GM21526 (cell line): ENCODE measurements at regions not wholly inside any gene's neighbourhood (a gene's known extent, or its start where the extent isn't known, plus 50 kb on each side); places are given as distances from the start of the nearest gene placed in this dataset.
A peak's percentile ranks its signal among the peaks of the same experiment; 100 is the strongest.

Experiments
- ATAC-seq: cut with Tn5 transposase; IDR thresholded peaks from one replicate; pipeline ENCODE4 v1.9.1; 2021; ENCODE audit warnings: moderate library complexity; ENCODE audit not compliant: unreplicated experiment, low FRiP score

GRCh38 chr1:173128742-173129141, 78.0 kb upstream of the TNFSF18 start:
- no peak for ATAC-seq

GRCh38 chr1:173127369-173128307, 76.9 kb upstream of the TNFSF18 start:
- no peak for ATAC-seq

GRCh38 chr1:173126421-173126820, 75.7 kb upstream of the TNFSF18 start:
- no peak for ATAC-seq

GRCh38 chr1:173122958-173123852, 72.5 kb upstream of the TNFSF18 start:
- ATAC-seq, result no peak

GRCh38 chr1:173122344-173122935, 71.7 kb upstream of the TNFSF18 start:
- no peak for ATAC-seq

- no peak for ATAC-seq
Observed at GRCh38 chr1:173118404-173118803, 67.7 kb upstream of the TNFSF18 start.

- ATAC-seq, result no peak
Observed at GRCh38 chr1:173117761-173118160, 67.0 kb upstream of the TNFSF18 start.

- ATAC-seq, result no peak
Observed at GRCh38 chr1:173117108-173117633, 66.4 kb upstream of the TNFSF18 start.

- no peak for ATAC-seq
Observed at GRCh38 chr1:173114346-173114745, 63.6 kb upstream of the TNFSF18 start.

- no peak for ATAC-seq
Observed at GRCh38 chr1:173113015-173113741, 62.4 kb upstream of the TNFSF18 start.

- peak; percentile 96 for ATAC-seq
Observed at GRCh38 chr1:173112129-173112528, 61.4 kb upstream of the TNFSF18 start.

GRCh38 chr1:173107696-173108095, 57.0 kb upstream of the TNFSF18 start:
- ATAC-seq, result no peak

GRCh38 chr1:173103006-173103405, 52.3 kb upstream of the TNFSF18 start:
- ATAC-seq, result no peak

- no peak for ATAC-seq
Observed at GRCh38 chr1:173101589-173101988, 50.8 kb upstream of the TNFSF18 start.

- ATAC-seq, result no peak
Observed at GRCh38 chr1:173100476-173101107, 49.9 kb upstream of the TNFSF18 start.
